ENCODE measurements at regions not wholly inside any gene's neighbourhood (a gene's known extent, or its start where the extent isn't known, plus 50 kb on each side); places are given as distances from the start of the nearest gene placed in this dataset.

GRCh38 chr4:149121023-149121404 is 678.8 kb upstream of the NR3C2 start:
- DNase-seq (ENCODE audit: low spot score) (no peak), ATAC-seq (ENCODE audit: insufficient number of reproducible peaks, low FRiP score, low read depth) (no peak)
- Histone ChIP-seq H3K27me3 (replicated peaks; ENCODE audit: insufficient read depth) (no peaks in the 10 kb centered on the region), H3K4me3 (no peak overlapping the region), H3K27ac (no peak overlapping the region), H3K36me3 (no peaks in the 10 kb centered on the region), H3K9me3 (no peaks in the 10 kb centered on the region), H3K4me1 (ENCODE audit: control insufficient read depth in 1 of 2, low read depth in 2 of 2) (peaks cover 0 to 5% of the 10 kb centered on the region in 2 donors)
- TF ChIP-seq, protein P1, sequence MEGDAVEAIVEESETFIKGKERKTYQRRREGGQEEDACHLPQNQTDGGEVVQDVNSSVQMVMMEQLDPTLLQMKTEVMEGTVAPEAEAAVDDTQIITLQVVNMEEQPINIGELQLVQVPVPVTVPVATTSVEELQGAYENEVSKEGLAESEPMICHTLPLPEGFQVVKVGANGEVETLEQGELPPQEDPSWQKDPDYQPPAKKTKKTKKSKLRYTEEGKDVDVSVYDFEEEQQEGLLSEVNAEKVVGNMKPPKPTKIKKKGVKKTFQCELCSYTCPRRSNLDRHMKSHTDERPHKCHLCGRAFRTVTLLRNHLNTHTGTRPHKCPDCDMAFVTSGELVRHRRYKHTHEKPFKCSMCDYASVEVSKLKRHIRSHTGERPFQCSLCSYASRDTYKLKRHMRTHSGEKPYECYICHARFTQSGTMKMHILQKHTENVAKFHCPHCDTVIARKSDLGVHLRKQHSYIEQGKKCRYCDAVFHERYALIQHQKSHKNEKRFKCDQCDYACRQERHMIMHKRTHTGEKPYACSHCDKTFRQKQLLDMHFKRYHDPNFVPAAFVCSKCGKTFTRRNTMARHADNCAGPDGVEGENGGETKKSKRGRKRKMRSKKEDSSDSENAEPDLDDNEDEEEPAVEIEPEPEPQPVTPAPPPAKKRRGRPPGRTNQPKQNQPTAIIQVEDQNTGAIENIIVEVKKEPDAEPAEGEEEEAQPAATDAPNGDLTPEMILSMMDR (IDR thresholded peaks at IDR 0.05), result no peak

- Histone ChIP-seq H3K27me3 (replicated peaks; ENCODE audit: insufficient read depth) (no peaks in the 10 kb centered on the region), H3K4me3 (no peak overlapping the region), H3K9me3 (no peaks in the 10 kb centered on the region), H3K27ac (no peak overlapping the region), H3K36me3 (no peaks in the 10 kb centered on the region), H3K4me1 (ENCODE audit: control insufficient read depth in 1 of 2, low read depth in 2 of 2) (peaks cover 0 to 5% of the 10 kb centered on the region in 2 donors)
- TF ChIP-seq, protein P1 (IDR thresholded peaks at IDR 0.05), result no peak
- DNase-seq (ENCODE audit: low spot score) (no peak), ATAC-seq (ENCODE audit: insufficient number of reproducible peaks, low FRiP score, low read depth) (no peak)
Observed at GRCh38 chr4:149120331-149121022, 678.3 kb upstream of the NR3C2 start.

DNA sequence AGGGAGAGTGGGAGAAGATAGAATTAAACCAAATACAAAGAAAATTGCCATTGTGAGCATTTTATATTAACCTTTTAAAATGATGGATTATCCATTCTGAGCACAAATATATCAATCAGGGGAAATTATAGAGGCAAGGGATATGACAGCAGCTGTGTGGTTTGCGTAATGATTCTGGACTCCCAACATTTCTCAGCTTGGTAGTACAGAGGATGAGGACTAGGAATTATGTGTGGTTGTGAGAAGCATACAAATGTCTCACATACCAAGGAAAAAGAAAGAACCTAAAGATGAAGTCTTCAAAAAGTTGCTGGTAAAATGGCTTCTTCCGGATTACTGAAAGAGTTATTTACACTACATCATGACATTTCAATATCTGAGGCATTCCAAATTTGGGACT is 674.6 kb upstream of the NR3C2 start:
- TF ChIP-seq, protein P1 (IDR thresholded peaks at IDR 0.05), result no peak
- Histone ChIP-seq H3K27me3 (replicated peaks; ENCODE audit: insufficient read depth) (no peaks in the 10 kb centered on the region), H3K4me3 (no peak overlapping the region), H3K4me1 (ENCODE audit: control insufficient read depth in 1 of 2, low read depth in 2 of 2) (peaks cover 0 to 5% of the 10 kb centered on the region in 2 donors), H3K27ac (no peak overlapping the region), H3K9me3 (no peaks in the 10 kb centered on the region), H3K36me3 (no peaks in the 10 kb centered on the region)
- DNase-seq (ENCODE audit: low spot score), result no peak
- no peak for ATAC-seq (ENCODE audit: insufficient number of reproducible peaks, low FRiP score, low read depth)

GRCh38 chr4:149113804-149114430 is 671.7 kb upstream of the NR3C2 start:
- no peaks in the 10 kb centered on the region for H3K9me3 ChIP-seq
- ATAC-seq (ENCODE audit: insufficient number of reproducible peaks, low FRiP score, low read depth) (no peak), DNase-seq (ENCODE audit: low spot score) (no peak)
- no peak overlapping the region for H3K4me3 ChIP-seq
- no peaks in the 10 kb centered on the region for H3K36me3 ChIP-seq
- H3K27me3 ChIP-seq (replicated peaks; ENCODE audit: insufficient read depth), result no peaks in the 10 kb centered on the region
- H3K27ac ChIP-seq, result no peak overlapping the region
- no peaks in the 10 kb centered on the region for H3K4me1 ChIP-seq (ENCODE audit: control insufficient read depth in 1 of 2, low read depth in 2 of 2)
- TF ChIP-seq, protein P1 (IDR thresholded peaks at IDR 0.05), result no peak

- Histone ChIP-seq H3K4me3 (no peak overlapping the region), H3K27me3 (replicated peaks; ENCODE audit: insufficient read depth) (no peaks in the 10 kb centered on the region), H3K4me1 (ENCODE audit: control insufficient read depth in 1 of 2, low read depth in 2 of 2) (no peaks in the 10 kb centered on the region), H3K9me3 (no peaks in the 10 kb centered on the region), H3K27ac (no peak overlapping the region), H3K36me3 (no peaks in the 10 kb centered on the region)
- no peak for ATAC-seq (ENCODE audit: insufficient number of reproducible peaks, low FRiP score, low read depth)
- no peak for DNase-seq (ENCODE audit: low spot score)
- TF ChIP-seq, protein P1 (IDR thresholded peaks at IDR 0.05), result no peak
Observed at GRCh38 chr4:149112109-149112508, 669.9 kb upstream of the NR3C2 start.

Measured in thoracic aorta (tissue), 2 donors.